ENCODE measurements at regions not wholly inside any gene's neighbourhood (a gene's known extent, or its start where the extent isn't known, plus 50 kb on each side); places are given as distances from the start of the nearest gene placed in this dataset.

- no peak for TF ChIP-seq ZFP36 (IDR thresholded peaks at IDR 0.05; ENCODE audit: borderline replicate concordance, low read depth, low read length, partially characterized antibody)
- no peak for TF ChIP-seq ATF1 (CRISPR knock-in tag; IDR thresholded peaks at IDR 0.05)
- no peak for TF ChIP-seq CBFB (CRISPR knock-in tag; IDR thresholded peaks at IDR 0.05)
- TF ChIP-seq JUNB (CRISPR knock-in tag; IDR thresholded peaks at IDR 0.05; ENCODE audit: borderline replicate concordance): no peak
- TF ChIP-seq TOPORS (CRISPR knock-in tag; IDR thresholded peaks at IDR 0.05): no peak
- TF ChIP-seq, protein P1, sequence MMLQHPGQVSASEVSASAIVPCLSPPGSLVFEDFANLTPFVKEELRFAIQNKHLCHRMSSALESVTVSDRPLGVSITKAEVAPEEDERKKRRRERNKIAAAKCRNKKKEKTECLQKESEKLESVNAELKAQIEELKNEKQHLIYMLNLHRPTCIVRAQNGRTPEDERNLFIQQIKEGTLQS (CRISPR knock-in tag; IDR thresholded peaks at IDR 0.05): no peak
- TF ChIP-seq CTCF (CRISPR knock-in tag; IDR thresholded peaks at IDR 0.05): no peak
- no peak for TF ChIP-seq UBTF (CRISPR knock-in tag; IDR thresholded peaks at IDR 0.05)
Observed at GRCh38 chr1:56070601-56071000, 508.8 kb downstream of the PLPP3 start.
